ENCODE measurements at regions not wholly inside any gene's neighbourhood (a gene's known extent, or its start where the extent isn't known, plus 50 kb on each side); places are given as distances from the start of the nearest gene placed in this dataset.
A peak's percentile ranks its signal among the peaks of the same experiment; 100 is the strongest.

DNA sequence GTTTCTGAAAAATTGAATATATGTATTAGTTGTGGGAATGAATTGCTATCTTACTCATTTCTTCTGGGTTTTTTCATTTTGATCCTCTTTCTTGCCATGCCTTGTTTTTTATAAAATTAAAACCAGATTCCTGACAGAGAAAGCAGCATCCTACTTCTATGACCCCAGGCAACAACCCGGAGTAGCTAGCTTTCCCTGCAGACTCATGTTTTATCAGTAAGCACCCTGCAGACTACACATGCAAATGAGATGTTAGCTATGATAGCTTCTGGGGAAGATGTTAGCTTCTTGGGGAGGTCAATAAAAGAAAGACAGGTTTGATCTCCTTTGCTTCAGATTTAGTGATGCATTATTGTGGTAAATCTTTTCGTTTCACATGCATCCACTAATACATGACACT lies 1598.6 kb downstream of the SLITRK5 start:
- ATAC-seq: no peak
- ChIA-PET POLR2A (ENCODE audit: unreplicated experiment) (no interaction called here), CTCF (no interaction called here)
- no peaks in the 10 kb centered on the region for H3K27me3 ChIP-seq (ENCODE audit: low read length)
- H4K20me1 ChIP-seq (ENCODE audit: low read length): no peaks in the 10 kb centered on the region
- H3F3A ChIP-seq (ENCODE audit: low read length, unreplicated experiment): no peaks in the 10 kb centered on the region
- no peak overlapping the region for H3K4me3 ChIP-seq (ENCODE audit: low read length)
- no peak overlapping the region for H3K9ac ChIP-seq (ENCODE audit: low read length)
- H2AFZ ChIP-seq (ENCODE audit: low read length): no peak overlapping the region
- peaks cover 9% of the 10 kb centered on the region; the same call in 1 of the 2 replicates for H3K4me1 ChIP-seq (ENCODE audit: insufficient read depth, low read length)
- no peak overlapping the region for H3K4me2 ChIP-seq (ENCODE audit: low read length)
- intact Hi-C loops (cut with micrococcal nuclease): no loop called here
- BruUV-seq (replicated peaks): no TSS peak
- no peak for DNase-seq
- H3K9me3 ChIP-seq (ENCODE audit: low read length): no peaks in the 10 kb centered on the region
- TF ChIP-seq EZH2phosphoT487 (IDR thresholded peaks at IDR 0.05; ENCODE audit: borderline replicate concordance, low read length) (no peak), EZH2 (IDR thresholded peaks at IDR 0.05; ENCODE audit: low read length, unreplicated experiment) (no peak)
- TF ChIP-seq, protein P1, sequence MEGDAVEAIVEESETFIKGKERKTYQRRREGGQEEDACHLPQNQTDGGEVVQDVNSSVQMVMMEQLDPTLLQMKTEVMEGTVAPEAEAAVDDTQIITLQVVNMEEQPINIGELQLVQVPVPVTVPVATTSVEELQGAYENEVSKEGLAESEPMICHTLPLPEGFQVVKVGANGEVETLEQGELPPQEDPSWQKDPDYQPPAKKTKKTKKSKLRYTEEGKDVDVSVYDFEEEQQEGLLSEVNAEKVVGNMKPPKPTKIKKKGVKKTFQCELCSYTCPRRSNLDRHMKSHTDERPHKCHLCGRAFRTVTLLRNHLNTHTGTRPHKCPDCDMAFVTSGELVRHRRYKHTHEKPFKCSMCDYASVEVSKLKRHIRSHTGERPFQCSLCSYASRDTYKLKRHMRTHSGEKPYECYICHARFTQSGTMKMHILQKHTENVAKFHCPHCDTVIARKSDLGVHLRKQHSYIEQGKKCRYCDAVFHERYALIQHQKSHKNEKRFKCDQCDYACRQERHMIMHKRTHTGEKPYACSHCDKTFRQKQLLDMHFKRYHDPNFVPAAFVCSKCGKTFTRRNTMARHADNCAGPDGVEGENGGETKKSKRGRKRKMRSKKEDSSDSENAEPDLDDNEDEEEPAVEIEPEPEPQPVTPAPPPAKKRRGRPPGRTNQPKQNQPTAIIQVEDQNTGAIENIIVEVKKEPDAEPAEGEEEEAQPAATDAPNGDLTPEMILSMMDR (conservative IDR thresholded peaks at IDR 0.05; ENCODE audit: low read depth, low read length): no peak
- no peak overlapping the region for H3K27ac ChIP-seq (ENCODE audit: low read length)
- H3K79me2 ChIP-seq (ENCODE audit: low read length): no peaks in the 10 kb centered on the region
- no peaks in the 10 kb centered on the region for H3K9me2 ChIP-seq (replicated peaks; ENCODE audit: low read length)
- H3K36me3 ChIP-seq (ENCODE audit: low read depth, low read length): no peaks in the 10 kb centered on the region

DNA sequence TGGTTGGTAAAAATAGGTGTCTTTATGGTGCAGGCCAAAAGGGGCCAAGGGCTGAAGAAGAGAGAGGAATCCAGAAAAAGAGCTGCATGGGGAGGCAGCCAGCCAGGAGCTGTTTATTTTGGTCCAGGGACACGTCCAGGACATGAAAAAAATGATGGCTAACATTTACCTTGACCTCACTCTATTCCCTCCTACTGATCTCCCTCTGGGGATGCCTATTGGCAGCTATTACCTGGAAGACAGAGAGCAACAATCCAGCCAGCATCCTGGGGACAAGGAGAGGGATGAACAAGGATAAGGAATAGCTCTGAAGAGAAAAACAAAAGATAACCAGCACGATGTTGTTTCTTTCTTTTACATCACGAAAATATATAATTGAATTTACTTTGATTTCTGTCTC lies 1599.6 kb downstream of the SLITRK5 start:
- Histone ChIP-seq H3K79me2 (ENCODE audit: low read length) (no peaks in the 10 kb centered on the region), H3K27me3 (ENCODE audit: low read length) (no peaks in the 10 kb centered on the region), H3K27ac (ENCODE audit: low read length) (no peak overlapping the region), H3K9me2 (replicated peaks; ENCODE audit: low read length) (no peaks in the 10 kb centered on the region), H4K20me1 (ENCODE audit: low read length) (no peaks in the 10 kb centered on the region), H3K36me3 (ENCODE audit: low read depth, low read length) (no peaks in the 10 kb centered on the region), H3K9ac (ENCODE audit: low read length) (no peak overlapping the region), H2AFZ (ENCODE audit: low read length) (no peak overlapping the region), H3F3A (ENCODE audit: low read length, unreplicated experiment) (no peaks in the 10 kb centered on the region), H3K4me2 (ENCODE audit: low read length) (no peak overlapping the region), H3K4me3 (ENCODE audit: low read length) (no peak overlapping the region), H3K9me3 (ENCODE audit: low read length) (no peaks in the 10 kb centered on the region), H3K4me1 (ENCODE audit: insufficient read depth, low read length) (peaks cover 9% of the 10 kb centered on the region; the same call in 1 of the 2 replicates)
- TF ChIP-seq, protein P1 (conservative IDR thresholded peaks at IDR 0.05; ENCODE audit: low read depth, low read length): no peak
- TF ChIP-seq EZH2 (IDR thresholded peaks at IDR 0.05; ENCODE audit: low read length, unreplicated experiment) (no peak), EZH2phosphoT487 (IDR thresholded peaks at IDR 0.05; ENCODE audit: borderline replicate concordance, low read length) (no peak)
- intact Hi-C loops (cut with micrococcal nuclease): no loop called here
- ChIA-PET CTCF (no interaction called here), POLR2A (ENCODE audit: unreplicated experiment) (no interaction called here)
- DNase-seq (no peak), ATAC-seq (no peak)
- no TSS peak for BruUV-seq (replicated peaks)

DNA sequence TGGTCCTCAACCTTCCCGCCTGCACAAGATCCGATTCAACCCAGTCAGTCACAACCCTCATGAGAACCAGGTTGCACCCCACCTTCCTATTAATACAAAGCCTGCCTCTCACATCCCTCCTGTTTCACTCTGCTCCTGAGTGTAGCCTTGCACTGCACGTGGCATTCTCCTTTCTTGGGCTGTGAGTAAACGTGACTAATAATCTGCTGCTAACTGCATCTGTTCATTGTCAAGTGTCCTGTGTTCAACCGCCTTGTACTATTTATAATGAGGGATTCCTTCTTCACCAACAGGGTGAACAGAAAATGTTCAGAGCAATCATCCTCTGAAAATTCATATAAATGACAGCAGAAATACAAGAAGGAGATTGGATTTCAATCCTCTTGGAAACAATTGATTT lies 1608.2 kb downstream of the SLITRK5 start:
- ChIA-PET CTCF (no interaction called here), POLR2A (ENCODE audit: unreplicated experiment) (no interaction called here)
- Histone ChIP-seq H4K20me1 (ENCODE audit: low read length) (no peaks in the 10 kb centered on the region), H3K36me3 (ENCODE audit: low read depth, low read length) (no peaks in the 10 kb centered on the region), H3K9me3 (ENCODE audit: low read length) (no peaks in the 10 kb centered on the region), H2AFZ (ENCODE audit: low read length) (no peak overlapping the region), H3K27me3 (ENCODE audit: low read length) (no peaks in the 10 kb centered on the region), H3K9me2 (replicated peaks; ENCODE audit: low read length) (no peaks in the 10 kb centered on the region), H3K27ac (ENCODE audit: low read length) (no peak overlapping the region), H3K4me1 (ENCODE audit: insufficient read depth, low read length) (peaks cover 8% of the 10 kb centered on the region; the same call in 1 of the 2 replicates), H3K4me2 (ENCODE audit: low read length) (no peak overlapping the region), H3K4me3 (ENCODE audit: low read length) (no peak overlapping the region), H3F3A (ENCODE audit: low read length, unreplicated experiment) (no peaks in the 10 kb centered on the region), H3K79me2 (ENCODE audit: low read length) (no peaks in the 10 kb centered on the region), H3K9ac (ENCODE audit: low read length) (no peak overlapping the region)
- TF ChIP-seq EZH2phosphoT487 (IDR thresholded peaks at IDR 0.05; ENCODE audit: borderline replicate concordance, low read length): no peak
- no peak for TF ChIP-seq EZH2 (IDR thresholded peaks at IDR 0.05; ENCODE audit: low read length, unreplicated experiment)
- TF ChIP-seq, protein P1 (conservative IDR thresholded peaks at IDR 0.05; ENCODE audit: low read depth, low read length): no peak
- no TSS peak for BruUV-seq (replicated peaks)
- DNase-seq (peak; percentile 11), ATAC-seq (peak; percentile 62; the same call in 1 of the 2 replicates)
- intact Hi-C loops (cut with micrococcal nuclease): no loop called here
